ENCODE measurements at regions not wholly inside any gene's neighbourhood (a gene's known extent, or its start where the extent isn't known, plus 50 kb on each side); places are given as distances from the start of the nearest gene placed in this dataset.

- DNase-seq (ENCODE audit: low spot score): no peak
These were observed 251.1 kb downstream of the DAD1 start for GRCh38 chr14:22337938-22338337.

GRCh38 chr14:22337521-22337920 lies 251.5 kb downstream of the DAD1 start:
- DNase-seq (ENCODE audit: low spot score): no peak

- DNase-seq (ENCODE audit: low spot score): no peak
These were observed 253.0 kb downstream of the DAD1 start for GRCh38 chr14:22336031-22336430.

GRCh38 chr14:22334627-22335026 lies 254.4 kb downstream of the DAD1 start:
- no peak for DNase-seq (ENCODE audit: low spot score)

DNA sequence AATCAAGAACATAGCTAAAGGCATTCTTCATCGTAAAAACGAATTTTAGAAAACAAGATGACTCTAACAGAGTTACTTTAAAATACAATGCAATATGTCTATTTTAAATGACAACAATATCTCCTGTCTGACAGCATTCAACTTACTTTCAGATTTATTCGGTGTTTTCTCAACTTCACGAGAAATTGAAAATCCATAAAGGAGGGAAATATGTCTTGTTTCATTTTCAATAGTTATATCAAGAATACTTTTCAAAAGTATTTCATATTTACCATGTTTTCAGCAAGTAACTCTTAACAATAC lies 254.8 kb downstream of the DAD1 start:
- DNase-seq (ENCODE audit: low spot score): no peak

DNA sequence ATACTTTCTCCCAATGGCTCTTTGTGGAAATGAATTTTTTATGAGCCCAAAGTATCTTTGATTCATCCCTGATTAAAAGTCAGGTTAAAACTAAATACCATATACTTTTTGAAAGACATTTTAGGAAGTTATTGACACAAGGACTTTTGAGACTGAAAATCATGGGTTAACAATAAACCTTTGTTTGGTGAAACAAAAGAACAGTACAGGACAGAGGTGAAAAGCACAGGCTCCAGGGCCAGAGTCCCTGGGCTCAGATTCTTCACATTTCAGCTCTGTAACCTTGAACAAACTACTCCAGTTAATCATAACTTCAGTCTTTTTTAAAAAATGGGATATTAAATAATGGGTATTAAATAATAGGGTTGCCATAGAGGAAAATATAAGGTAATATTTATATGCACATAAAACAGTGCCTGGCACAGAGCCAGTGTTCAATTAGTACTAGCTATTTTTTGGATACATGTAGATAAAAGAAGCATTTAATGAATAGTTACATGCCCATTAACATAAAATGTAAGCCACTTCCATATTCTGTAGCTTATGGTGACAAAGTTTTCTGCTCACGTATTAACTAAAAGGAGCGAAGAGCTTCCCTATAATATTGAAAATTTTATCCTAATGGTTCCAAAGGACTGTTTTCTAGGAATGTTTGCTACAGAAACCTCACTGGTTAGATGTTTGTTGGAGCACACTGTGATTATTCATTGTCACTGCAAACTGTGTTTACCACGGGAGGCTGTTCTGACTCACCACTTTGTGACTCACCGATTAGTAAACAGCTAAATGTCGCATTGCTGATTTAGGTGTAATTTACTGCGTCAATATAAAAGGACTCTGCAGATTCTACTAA lies 255.4 kb downstream of the DAD1 start:
- DNase-seq (ENCODE audit: low spot score): peak; percentile 9

GRCh38 chr14:22332686-22333421 lies 256.2 kb downstream of the DAD1 start:
- no peak for DNase-seq (ENCODE audit: low spot score)

DNA sequence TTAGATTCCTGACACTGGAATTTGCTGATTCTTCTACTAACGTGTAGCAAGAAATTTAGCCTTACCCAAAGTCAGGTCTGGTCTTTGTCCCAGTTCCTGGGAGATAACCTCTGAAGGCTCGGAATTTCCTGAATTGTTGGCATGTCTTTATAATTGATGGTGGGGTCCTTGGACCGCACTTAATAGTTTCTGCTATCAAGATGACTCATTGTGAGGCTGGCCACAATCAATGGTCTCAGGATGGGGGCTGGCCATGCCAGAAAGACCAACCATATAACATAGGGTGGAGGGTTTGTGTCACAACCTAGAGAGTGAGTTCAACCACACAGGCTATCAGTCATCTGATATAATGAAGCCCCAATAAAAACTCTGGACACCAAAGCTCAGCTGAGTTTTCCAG lies 259.7 kb downstream of the DAD1 start:
- no peak for DNase-seq (ENCODE audit: low spot score)

DNA sequence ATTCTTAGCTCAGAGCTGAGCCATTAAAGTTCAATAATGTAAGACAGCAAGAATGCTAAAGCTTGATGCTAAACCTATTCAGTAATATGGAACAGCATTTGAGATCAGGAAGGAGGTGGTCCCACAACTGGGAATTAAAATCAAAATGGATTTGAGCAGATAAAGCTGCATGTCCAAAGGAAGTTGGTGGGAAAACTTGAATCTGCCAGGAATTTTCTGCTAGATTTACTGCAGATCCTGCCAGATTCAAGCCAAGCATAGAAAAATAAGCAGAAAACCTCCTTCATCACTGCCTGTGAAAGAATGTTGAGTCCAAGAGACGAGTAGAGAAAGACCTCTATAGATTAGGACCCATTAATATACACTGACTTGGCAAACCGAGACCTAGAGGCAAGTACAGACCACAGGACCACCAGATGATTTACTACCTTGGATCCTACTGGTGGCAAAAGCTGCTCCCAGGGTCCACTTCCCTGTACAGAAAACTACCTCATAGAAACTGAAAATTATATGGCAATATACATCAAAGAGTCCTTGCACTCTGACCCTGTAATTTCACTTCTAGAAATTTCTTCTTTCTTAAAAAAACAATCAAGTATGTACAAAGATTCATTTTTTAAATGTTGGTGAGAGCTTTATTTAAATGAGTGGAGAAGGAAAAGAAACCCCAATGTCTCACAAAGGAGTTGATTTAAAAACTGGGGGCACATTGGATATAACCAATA lies 263.2 kb downstream of the DAD1 start:
- DNase-seq (ENCODE audit: low spot score): no peak

GRCh38 chr14:22320362-22320750 lies 268.7 kb downstream of the DAD1 start:
- DNase-seq (ENCODE audit: low spot score): no peak

DNA sequence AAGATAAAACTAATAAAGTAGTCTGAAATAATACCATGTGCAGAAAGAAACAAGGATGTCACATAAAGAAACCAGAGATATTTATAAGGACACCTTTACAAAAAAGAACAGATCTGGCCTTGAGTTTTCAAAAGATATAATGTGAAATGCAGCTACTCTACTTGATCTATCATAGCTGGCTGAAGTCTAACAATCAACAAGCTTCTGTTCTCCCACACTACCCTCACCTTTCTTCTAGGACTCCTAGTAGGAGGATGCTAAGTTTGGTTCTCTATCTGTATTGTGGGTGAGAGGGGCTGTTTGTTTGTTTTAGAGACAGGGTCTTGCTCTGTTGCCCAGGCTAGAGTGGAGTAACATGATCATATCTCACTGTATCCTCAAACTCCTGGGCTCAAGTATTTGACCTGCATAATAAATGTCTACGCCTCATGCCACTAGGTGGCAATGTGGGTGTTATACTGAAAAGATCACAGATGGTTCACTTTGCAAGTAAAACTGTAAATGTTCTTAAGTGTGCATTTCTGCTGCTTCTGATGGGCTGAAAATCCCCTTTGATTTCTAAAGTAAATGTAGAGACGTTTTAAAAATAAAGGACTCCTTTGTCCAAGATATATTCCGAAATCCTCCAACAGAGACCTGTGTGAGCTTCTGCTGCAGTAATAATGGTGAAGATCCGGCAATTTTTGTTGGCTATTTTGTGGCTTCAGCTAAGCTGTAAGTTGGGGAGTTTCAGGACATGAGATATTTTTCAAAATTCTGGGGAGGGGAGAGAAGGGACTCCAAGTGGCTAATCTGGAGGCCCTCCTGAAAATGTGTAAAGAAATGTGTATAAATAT lies 269.3 kb downstream of the DAD1 start:
- peak; percentile 51 for DNase-seq (ENCODE audit: low spot score)

DNA sequence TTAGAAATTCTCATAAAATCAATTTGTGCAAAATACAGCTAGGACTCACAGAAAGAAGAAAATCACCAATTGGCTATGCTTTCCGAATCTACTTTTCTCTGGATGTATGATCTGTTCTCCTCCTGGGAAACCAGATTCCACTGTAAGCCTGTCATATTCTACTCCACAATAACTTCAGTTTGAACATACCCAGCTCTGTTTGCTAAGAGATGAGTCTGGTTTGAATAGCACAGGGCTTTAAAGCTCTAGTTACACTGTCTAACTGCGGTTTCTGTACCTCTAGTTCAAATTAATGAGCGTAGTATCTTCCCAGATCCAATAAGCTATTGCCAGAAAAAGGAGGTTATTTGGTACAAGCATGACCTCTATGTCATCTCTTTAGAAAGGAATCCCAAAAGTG lies 270.1 kb downstream of the DAD1 start:
- DNase-seq (ENCODE audit: low spot score): no peak

- no peak for DNase-seq (ENCODE audit: low spot score)
These were observed 272.6 kb downstream of the DAD1 start for GRCh38 chr14:22316473-22316872.

GRCh38 chr14:22315336-22315735 lies 273.7 kb downstream of the DAD1 start:
- DNase-seq (ENCODE audit: low spot score): no peak

- peak; percentile 63 for DNase-seq (ENCODE audit: low spot score)
These were observed 274.7 kb downstream of the DAD1 start for GRCh38 chr14:22314183-22314820.

GRCh38 chr14:22313172-22313801 lies 275.7 kb downstream of the DAD1 start:
- DNase-seq (ENCODE audit: low spot score): no peak

DNA sequence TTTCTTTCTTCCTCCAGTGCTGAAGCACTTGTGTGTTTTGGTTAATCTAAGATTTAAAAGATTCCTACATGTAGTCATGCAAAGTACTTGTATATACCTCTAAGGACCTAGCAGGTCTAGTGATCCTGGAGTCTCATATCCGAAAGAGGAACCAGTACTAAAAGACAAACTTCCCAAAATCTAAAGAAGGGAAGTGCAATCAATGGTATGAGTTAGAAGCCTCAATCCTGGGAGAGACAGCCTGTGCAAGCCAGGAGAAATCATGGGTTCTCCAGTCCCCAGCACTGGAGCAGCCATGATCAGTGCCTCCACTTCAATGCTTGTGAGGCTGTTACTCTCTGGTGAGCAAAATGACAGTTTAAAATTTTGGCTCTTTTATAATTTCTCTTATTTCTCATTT lies 277.4 kb downstream of the DAD1 start:
- no peak for DNase-seq (ENCODE audit: low spot score)

DNA sequence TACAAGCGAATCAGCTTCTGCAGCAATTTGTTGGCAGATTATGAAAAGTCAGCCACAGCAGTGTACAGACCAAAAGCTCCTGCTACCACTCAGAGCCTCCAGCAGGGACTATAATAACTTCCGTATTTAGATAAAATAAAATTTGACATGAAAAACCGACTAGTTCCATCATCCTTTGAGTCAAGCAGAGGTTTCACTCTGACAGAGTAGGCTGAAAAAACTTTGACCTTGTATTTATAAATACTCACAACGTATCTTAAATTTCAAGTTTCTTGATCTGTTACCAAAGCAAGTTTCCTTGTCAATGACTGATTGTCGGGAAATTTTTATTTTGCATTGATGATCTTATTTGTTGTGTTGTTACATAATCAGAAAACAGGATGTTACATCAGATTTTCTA lies 283.4 kb downstream of the DAD1 start:
- DNase-seq (ENCODE audit: low spot score): no peak

DNA sequence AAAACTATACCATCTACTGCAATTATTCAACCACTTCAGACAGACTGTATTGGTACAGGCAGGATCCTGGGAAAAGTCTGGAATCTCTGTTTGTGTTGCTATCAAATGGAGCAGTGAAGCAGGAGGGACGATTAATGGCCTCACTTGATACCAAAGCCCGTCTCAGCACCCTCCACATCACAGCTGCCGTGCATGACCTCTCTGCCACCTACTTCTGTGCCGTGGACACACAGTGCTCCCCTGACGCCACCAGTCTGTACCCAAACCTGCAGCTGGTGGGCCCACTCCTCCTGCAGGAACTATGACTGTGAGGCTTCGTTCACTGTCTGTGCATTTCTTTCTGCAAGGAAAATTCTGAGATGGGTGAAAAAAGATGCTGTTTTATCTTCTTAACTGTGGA lies 284.7 kb downstream of the DAD1 start:
- no peak for DNase-seq (ENCODE audit: low spot score)

DNA sequence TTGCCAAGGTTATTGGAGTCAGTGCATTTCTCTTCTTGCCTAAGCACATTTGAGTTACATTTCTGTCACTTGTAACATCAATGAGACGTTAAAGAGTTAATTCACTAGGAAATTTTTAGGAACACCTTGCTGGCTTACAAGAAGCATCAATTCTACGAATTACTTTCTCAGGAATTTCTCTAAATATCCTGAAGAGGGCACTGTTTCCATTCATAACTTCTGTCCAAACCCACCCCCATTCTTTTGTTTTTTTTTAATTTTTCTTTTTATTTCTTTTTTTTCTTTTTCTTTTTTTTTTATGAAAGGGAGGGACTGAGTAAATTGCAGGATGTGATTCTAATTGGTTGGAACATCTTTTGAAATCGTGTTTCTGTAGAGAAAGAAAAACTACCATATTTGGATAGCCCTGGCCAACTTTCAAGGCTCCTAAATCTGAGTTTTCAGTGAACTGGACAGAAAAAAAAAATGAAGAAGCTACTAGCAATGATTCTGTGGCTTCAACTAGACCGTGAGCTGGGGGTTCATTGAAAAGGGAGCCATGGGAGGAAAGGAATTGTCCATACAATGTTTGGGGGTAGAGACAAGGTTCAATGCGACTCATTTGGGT lies 285.3 kb downstream of the DAD1 start:
- DNase-seq (ENCODE audit: low spot score): peak; percentile 31

- DNase-seq (ENCODE audit: low spot score): no peak
These were observed 288.4 kb downstream of the DAD1 start for GRCh38 chr14:22300646-22301045.
